Kidney (tissue), 13 donors: ENCODE measurements at regions not wholly inside any gene's neighbourhood (a gene's known extent, or its start where the extent isn't known, plus 50 kb on each side); places are given as distances from the start of the nearest gene placed in this dataset.
A peak's percentile ranks its signal among the peaks of the same experiment; 100 is the strongest.

Source experiments
- DNase-seq, 5 donors: peaks; one replicate each; pipeline ENCODE4 v3.0.0-alpha.2; 2013 to 2020
- FAIRE-seq: peaks from 2 replicates; lab custom pipeline; 2012; peaks lifted over from hg19 to GRCh38; lab: Jason Lieb, UNC
- H3K27ac ChIP-seq, 2 donors: one replicate each; pipeline ENCODE4 v1.7.0; 2013; ENCODE audit warnings: low read depth in 2 of 2, low read length in 2 of 2, inconsistent platforms in 1 of 2
- H3K27me3 ChIP-seq: one replicate; pipeline ENCODE4 v1.7.1; 2013; ENCODE audit warnings: low read length, inconsistent platforms; ENCODE audit not compliant: control insufficient read depth, insufficient read depth
- H3K36me3 ChIP-seq, 3 donors: one replicate each; pipeline versions ENCODE4 v1.7.0 to v1.7.1; 2013; ENCODE audit warnings: low read length in 3 of 3, control low read depth in 1 of 3, inconsistent platforms in 1 of 3; ENCODE audit not compliant: insufficient read depth in 3 of 3, control insufficient read depth in 2 of 3
- H3K4me1 ChIP-seq, 3 donors: one replicate each; pipeline versions ENCODE4 v1.7.0 to v1.7.1; 2013; ENCODE audit warnings: low read length in 3 of 3, inconsistent platforms in 1 of 3, low read depth in 1 of 3; ENCODE audit not compliant: control insufficient read depth in 2 of 3, insufficient read depth in 2 of 3
- H3K4me3 ChIP-seq, 3 donors: one replicate each; pipeline versions ENCODE4 v1.7.0 to v1.8.1; 2013; ENCODE audit warnings: low read length in 3 of 3, control low read depth in 1 of 3, inconsistent platforms in 1 of 3
- H3K9ac ChIP-seq, 3 donors: one replicate each; pipeline versions ENCODE4 v1.7.0 to v1.7.1; 2013; ENCODE audit warnings: low read length in 3 of 3, control low read depth in 1 of 3, inconsistent platforms in 1 of 3
- H3K9me3 ChIP-seq, 3 donors: one replicate each; pipeline versions ENCODE4 v1.7.0 to v1.7.1; 2013; ENCODE audit warnings: low read length in 3 of 3, control low read depth in 1 of 3, inconsistent platforms in 1 of 3; ENCODE audit not compliant: control insufficient read depth in 2 of 3, insufficient read depth in 1 of 3
- CTCF ChIP-seq: IDR thresholded peaks from 3 replicates; pipeline ENCODE4 v1.5.1; 2012; ENCODE audit warnings: mild to moderate bottlenecking, moderate library complexity, borderline replicate concordance; ENCODE audit not compliant: insufficient read depth; ENCODE audit errors: extremely low read depth
- intact Hi-C: fragments of 100-400 bp; cut with DNase I; formaldehyde crosslinking; loops from one replicate; pipeline ENCODE4 v1.11.1; 2022
- donor health status: control.
- donor health status: control.
- donor health status: control.
- donor health status: control.
- donor health status: control.
- donor health status: DM: yes; HTN: yes; CAD: no.
- donor health status: Normal renal cell carcinoma (clear cell type).

GRCh38 chr11:109347304-109347703 lies 74.7 kb upstream of the C11orf87 start:
- H3K9me3 ChIP-seq, result no peaks in the 10 kb centered on the region
- no peaks in the 10 kb centered on the region for H3K27me3 ChIP-seq
- FAIRE-seq (no peak), DNase-seq (peak in 1 of 5 donors; percentile 30)
- no peak overlapping the region for H3K9ac ChIP-seq
- H3K4me1 ChIP-seq, result no peaks in the 10 kb centered on the region
- no peak for TF ChIP-seq CTCF
- no peaks in the 10 kb centered on the region for H3K36me3 ChIP-seq
- intact Hi-C loops, result no loop called here
- no peak overlapping the region for H3K27ac ChIP-seq
- no peak overlapping the region for H3K4me3 ChIP-seq

GRCh38 chr11:109349276-109350080 lies 72.5 kb upstream of the C11orf87 start:
- H3K9me3 ChIP-seq, result no peaks in the 10 kb centered on the region
- no peaks in the 10 kb centered on the region for H3K27me3 ChIP-seq
- intact Hi-C loops, result no loop called here
- DNase-seq (peak in 4 of 5 donors; percentile 23 to 57 (median 41)), FAIRE-seq (no peak)
- H3K9ac ChIP-seq, result no peak overlapping the region
- no peak overlapping the region for H3K4me3 ChIP-seq
- no peaks in the 10 kb centered on the region for H3K4me1 ChIP-seq
- no peaks in the 10 kb centered on the region for H3K36me3 ChIP-seq
- no peak for TF ChIP-seq CTCF
- no peak overlapping the region for H3K27ac ChIP-seq

GRCh38 chr11:109350091-109350490 lies 71.9 kb upstream of the C11orf87 start:
- Histone ChIP-seq H3K27ac (no peak overlapping the region), H3K9ac (no peak overlapping the region), H3K4me3 (no peak overlapping the region), H3K4me1 (no peaks in the 10 kb centered on the region), H3K36me3 (no peaks in the 10 kb centered on the region), H3K27me3 (no peaks in the 10 kb centered on the region), H3K9me3 (no peaks in the 10 kb centered on the region)
- DNase-seq, result no peak
- no peak for TF ChIP-seq CTCF
- intact Hi-C loops, result no loop called here
- no peak for FAIRE-seq
